ENCODE measurements at regions not wholly inside any gene's neighbourhood (a gene's known extent, or its start where the extent isn't known, plus 50 kb on each side); places are given as distances from the start of the nearest gene placed in this dataset.
"Not testable (repeated sequence)": the region's sequence is repeated elsewhere in the genome, so short reads cannot be mapped to it uniquely, and the experiment has no call there.

DNA sequence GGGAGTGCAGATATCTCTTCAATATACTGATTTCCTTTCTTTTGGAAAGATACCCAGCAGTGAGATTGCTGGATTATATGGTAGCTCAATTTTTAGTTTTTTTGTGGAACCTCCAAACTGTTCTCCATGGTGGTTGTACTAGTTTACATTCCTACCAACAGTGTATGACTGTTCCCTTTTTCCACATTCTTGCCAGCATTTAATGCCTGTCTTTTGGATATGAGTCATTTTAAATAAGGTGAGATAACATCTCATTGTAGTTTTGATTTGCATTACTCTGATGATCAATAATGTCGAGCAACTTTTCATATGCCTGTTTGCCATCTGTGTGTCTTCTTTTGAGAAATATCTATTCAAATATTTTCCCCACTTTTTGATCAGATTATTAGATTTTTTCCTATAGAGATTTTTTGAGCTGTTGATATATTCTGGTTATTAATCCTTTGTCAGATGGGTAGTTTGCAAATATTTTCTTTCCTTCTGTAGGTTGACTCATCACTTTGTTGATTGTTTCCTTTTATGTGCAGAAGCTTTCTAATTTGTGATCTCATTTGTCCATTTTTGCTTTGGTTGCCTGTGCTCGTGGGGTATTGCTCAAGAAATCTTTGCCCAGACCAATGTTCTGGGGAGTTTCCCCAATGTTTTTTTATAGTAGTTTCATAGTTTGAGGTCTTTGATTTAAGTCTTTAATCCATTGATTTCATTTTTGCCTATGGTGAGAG is 552.7 kb downstream of the ZNF674 start:
- in situ Hi-C loops (cut with MboI; ENCODE audit: low pct_unique_long_range_greater_than_20kb, low sequenced_read_pairs, unreplicated experiment) = no loop called here
- DNase-seq (ENCODE audit: low spot score) = no peak
- TF ChIP-seq, protein P1, sequence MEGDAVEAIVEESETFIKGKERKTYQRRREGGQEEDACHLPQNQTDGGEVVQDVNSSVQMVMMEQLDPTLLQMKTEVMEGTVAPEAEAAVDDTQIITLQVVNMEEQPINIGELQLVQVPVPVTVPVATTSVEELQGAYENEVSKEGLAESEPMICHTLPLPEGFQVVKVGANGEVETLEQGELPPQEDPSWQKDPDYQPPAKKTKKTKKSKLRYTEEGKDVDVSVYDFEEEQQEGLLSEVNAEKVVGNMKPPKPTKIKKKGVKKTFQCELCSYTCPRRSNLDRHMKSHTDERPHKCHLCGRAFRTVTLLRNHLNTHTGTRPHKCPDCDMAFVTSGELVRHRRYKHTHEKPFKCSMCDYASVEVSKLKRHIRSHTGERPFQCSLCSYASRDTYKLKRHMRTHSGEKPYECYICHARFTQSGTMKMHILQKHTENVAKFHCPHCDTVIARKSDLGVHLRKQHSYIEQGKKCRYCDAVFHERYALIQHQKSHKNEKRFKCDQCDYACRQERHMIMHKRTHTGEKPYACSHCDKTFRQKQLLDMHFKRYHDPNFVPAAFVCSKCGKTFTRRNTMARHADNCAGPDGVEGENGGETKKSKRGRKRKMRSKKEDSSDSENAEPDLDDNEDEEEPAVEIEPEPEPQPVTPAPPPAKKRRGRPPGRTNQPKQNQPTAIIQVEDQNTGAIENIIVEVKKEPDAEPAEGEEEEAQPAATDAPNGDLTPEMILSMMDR (IDR thresholded peaks at IDR 0.05; ENCODE audit: extremely low read depth, insufficient read depth, missing control alignments) = no peak

DNA sequence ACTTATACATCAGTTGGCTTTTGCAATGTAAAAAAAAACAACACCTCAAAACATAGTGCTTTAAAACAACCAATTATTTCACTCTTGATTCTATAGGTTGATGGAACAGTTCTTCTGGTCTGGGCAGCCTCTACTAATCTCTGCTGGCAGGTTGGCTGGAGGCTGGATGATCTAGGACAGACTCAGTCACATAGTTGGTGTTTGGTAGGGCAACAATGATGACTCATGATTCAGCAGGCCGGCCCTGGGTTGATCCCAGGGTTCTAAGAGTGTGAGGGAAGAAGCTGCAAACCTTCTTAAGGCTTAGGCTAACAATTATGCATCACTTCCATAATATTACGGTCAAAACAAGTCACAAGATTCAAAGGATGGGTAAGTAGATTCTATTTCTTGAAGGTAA is 558.2 kb downstream of the ZNF674 start:
- in situ Hi-C loops (cut with MboI; ENCODE audit: low pct_unique_long_range_greater_than_20kb, low sequenced_read_pairs, unreplicated experiment) = no loop called here
- TF ChIP-seq, protein P1 (IDR thresholded peaks at IDR 0.05; ENCODE audit: extremely low read depth, insufficient read depth, missing control alignments) = no peak
- no peak for DNase-seq (ENCODE audit: low spot score)

DNA sequence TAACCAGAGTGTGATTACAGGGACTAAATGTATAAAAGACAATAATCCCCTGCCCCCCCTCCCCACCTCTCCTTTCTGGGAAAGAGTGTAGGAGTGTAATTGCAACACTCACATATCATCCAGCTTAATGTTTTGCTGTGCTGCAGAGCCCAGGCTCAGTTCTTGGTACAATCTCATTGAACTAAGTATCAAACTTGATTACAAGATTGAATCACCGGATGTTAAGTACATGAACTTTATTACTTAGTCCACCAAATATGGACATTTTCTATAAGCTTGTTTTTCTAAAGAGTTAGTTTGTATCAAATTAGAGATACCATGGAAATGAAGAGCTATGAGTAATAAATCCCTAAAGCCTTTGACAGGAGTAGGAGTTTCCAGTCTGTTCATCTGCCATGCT is 559.1 kb downstream of the ZNF674 start:
- TF ChIP-seq, protein P1 (IDR thresholded peaks at IDR 0.05; ENCODE audit: extremely low read depth, insufficient read depth, missing control alignments) = no peak

DNA sequence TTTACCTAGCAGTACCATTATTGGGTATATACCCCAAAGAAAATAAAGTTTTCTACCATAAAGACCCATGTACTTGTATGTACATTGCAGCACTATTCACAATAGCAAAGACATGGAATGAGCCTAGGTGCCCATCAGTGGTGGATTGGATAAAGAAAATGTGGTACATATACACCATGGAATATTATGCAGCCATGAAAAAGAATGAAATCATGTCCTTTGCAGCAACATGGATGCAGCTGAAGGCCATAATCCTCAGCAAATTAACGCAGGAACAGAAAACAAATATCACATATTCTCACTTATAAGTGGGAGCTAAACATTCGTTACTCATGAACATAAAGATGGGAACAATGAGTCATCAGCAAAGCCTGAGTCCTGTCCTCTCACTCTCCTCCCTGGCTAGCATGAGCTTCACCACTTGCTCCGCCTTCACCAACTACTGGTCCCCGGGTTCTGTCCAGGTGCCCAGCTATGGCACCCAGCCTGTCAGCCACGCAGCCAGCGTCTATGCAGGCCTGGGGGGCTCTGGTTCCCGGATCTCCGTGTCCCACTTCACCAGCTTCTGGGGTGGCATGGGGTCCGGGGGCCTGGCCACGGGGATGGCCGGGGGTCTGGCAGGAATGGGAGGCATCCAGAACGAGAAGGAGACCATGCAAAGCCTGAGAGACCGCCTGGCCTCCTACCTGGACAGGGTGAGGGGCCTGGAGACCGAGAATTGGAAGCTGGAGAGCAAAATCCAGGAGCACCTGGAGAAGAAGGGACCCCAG is 562.1 kb downstream of the ZNF674 start:
- DNase-seq (ENCODE audit: low spot score); in situ Hi-C loops (cut with MboI; ENCODE audit: low pct_unique_long_range_greater_than_20kb, low sequenced_read_pairs, unreplicated experiment): not testable (repeated sequence)

More for the DNA sequence above, 559.1 kb downstream of the ZNF674 start:
- in situ Hi-C loops (cut with MboI; ENCODE audit: low pct_unique_long_range_greater_than_20kb, low sequenced_read_pairs, unreplicated experiment) = no loop called here
- no peak for DNase-seq (ENCODE audit: low spot score)

DNA sequence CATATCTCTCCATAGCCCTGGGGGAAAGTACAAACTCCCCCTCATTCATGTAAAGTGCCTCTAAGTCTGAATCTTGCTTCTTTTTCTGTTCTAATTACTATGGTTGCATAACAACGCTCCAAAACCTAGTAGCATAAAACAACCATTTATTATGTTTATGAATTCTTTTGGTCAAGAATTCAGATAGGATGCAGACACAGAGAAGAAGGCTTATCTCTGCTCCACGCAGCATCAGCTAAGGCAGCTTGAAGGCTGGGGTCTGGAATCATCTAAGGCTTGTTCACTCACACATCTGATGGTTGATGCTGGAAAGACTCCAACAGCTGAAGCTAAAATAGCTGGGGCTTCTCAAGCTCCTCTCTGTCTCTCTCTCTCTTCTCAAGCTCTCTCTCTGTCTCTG is 564.5 kb downstream of the ZNF674 start:
- in situ Hi-C loops (cut with MboI; ENCODE audit: low pct_unique_long_range_greater_than_20kb, low sequenced_read_pairs, unreplicated experiment) = no loop called here
- no peak for DNase-seq (ENCODE audit: low spot score)
- TF ChIP-seq, protein P1 (IDR thresholded peaks at IDR 0.05; ENCODE audit: extremely low read depth, insufficient read depth, missing control alignments) = no peak

DNA sequence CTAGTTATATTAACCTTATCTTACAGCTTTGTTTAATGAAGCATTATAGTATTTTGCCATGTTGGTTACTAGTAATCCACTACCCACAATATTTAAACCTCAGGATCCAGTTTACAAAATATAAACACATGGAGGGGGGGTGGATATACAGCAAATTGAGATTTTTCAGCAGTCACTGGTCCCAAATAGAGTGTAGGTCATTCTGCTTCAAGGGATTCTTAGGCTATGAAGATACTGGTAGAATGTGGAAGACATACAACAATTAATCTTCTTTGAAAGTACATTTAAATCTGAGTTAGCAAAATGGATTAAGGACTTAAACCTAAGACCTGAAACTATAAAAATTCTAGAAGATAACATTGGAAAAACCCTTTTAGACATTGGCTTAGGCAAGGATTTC is 569.6 kb downstream of the ZNF674 start:
- no peak for DNase-seq (ENCODE audit: low spot score)
- in situ Hi-C loops (cut with MboI; ENCODE audit: low pct_unique_long_range_greater_than_20kb, low sequenced_read_pairs, unreplicated experiment) = no loop called here
- TF ChIP-seq, protein P1 (IDR thresholded peaks at IDR 0.05; ENCODE audit: extremely low read depth, insufficient read depth, missing control alignments) = no peak

DNA sequence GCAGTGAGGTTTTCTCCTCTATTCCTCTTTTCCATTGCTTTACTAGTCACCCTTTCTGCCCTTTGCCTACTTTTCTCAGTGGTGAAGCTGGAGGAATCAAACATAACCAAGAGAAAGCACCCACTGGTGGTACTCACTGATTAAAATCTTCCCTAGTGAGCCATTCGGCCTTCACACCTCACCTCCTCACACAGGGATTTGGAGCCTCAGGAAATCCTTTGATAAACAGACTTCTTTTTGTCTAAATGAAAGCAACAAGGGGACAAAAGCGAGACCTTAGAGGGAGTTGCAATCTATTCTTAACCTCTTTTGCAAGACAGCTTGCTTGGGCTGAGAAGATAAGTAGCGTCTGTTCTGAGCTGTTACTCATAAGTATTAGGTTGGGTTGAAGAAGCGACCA is 572.6 kb downstream of the ZNF674 start:
- TF ChIP-seq, protein P1 (IDR thresholded peaks at IDR 0.05; ENCODE audit: extremely low read depth, insufficient read depth, missing control alignments) = no peak

More for the DNA sequence above, 572.6 kb downstream of the ZNF674 start:
- no peak for DNase-seq (ENCODE audit: low spot score)
- in situ Hi-C loops (cut with MboI; ENCODE audit: low pct_unique_long_range_greater_than_20kb, low sequenced_read_pairs, unreplicated experiment) = no loop called here
